GM19324 (cell line): ENCODE measurements at regions not wholly inside any gene's neighbourhood (a gene's known extent, or its start where the extent isn't known, plus 50 kb on each side); places are given as distances from the start of the nearest gene placed in this dataset.

Source experiments
- ATAC-seq: cut with Tn5 transposase; IDR thresholded peaks from one replicate; pipeline ENCODE4 v1.9.1; 2021; ENCODE audit warnings: mild to moderate bottlenecking, moderate library complexity; ENCODE audit not compliant: unreplicated experiment, low FRiP score

GRCh38 chr9:4921449-4921848, 63.6 kb upstream of the JAK2 start:
- no peak for ATAC-seq

GRCh38 chr9:4922101-4922500, 63.0 kb upstream of the JAK2 start:
- ATAC-seq: no peak

GRCh38 chr9:4922730-4923129, 62.3 kb upstream of the JAK2 start:
- ATAC-seq: no peak

- ATAC-seq: no peak
Observed at GRCh38 chr9:4923141-4923540, 61.9 kb upstream of the JAK2 start.

GRCh38 chr9:4923580-4924544, 61.2 kb upstream of the JAK2 start:
- peak; percentile 70 for ATAC-seq

GRCh38 chr9:4926239-4926638, 58.8 kb upstream of the JAK2 start:
- ATAC-seq: no peak

- no peak for ATAC-seq
Observed at GRCh38 chr9:4927043-4927471, 58.0 kb upstream of the JAK2 start.

- no peak for ATAC-seq
Observed at GRCh38 chr9:4927701-4928100, 57.4 kb upstream of the JAK2 start.

- ATAC-seq: no peak
Observed at GRCh38 chr9:4929917-4930316, 55.2 kb upstream of the JAK2 start.

- no peak for ATAC-seq
Observed at GRCh38 chr9:4932681-4933080, 52.4 kb upstream of the JAK2 start.

GRCh38 chr9:4933177-4933576, 51.9 kb upstream of the JAK2 start:
- ATAC-seq: no peak

GRCh38 chr9:4933861-4934260, 51.2 kb upstream of the JAK2 start:
- ATAC-seq: no peak

- no peak for ATAC-seq
Observed at GRCh38 chr9:4935001-4935672, 49.9 kb upstream of the JAK2 start.
